ENCODE measurements at regions not wholly inside any gene's neighbourhood (a gene's known extent, or its start where the extent isn't known, plus 50 kb on each side); places are given as distances from the start of the nearest gene placed in this dataset.

DNA sequence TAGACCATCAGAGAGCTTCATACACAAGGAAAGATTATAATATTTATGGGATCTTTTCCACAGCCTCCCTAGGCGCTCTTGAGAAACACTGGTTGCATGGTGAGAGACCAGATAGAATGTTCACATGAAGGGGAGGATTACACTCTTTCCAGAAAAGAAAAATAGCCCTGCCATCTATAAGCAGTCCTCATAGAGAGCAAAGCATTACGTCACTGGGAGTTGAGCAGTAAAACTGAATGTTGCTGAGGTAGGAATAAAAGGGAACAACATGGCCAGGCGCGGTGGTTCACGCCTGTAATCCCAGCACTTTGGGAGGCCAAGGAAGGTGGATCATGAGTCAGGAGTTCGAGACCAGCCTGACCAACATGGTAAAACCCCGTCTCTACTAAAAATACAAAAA, 1934.3 kb downstream of the SUCLG1 start:
- Histone ChIP-seq H3K4me1 (no peaks in the 10 kb centered on the region), H3K27ac (no peak overlapping the region), H3K4me3 (no peak overlapping the region), H3K27me3 (no peaks in the 10 kb centered on the region), H3K9ac (ENCODE audit: low read depth in 2 of 2, low read length in 2 of 2) (no peak overlapping the region), H3K36me3 (no peaks in the 10 kb centered on the region), H3K9me3 (no peaks in the 10 kb centered on the region)
- TF ChIP-seq, protein P1, sequence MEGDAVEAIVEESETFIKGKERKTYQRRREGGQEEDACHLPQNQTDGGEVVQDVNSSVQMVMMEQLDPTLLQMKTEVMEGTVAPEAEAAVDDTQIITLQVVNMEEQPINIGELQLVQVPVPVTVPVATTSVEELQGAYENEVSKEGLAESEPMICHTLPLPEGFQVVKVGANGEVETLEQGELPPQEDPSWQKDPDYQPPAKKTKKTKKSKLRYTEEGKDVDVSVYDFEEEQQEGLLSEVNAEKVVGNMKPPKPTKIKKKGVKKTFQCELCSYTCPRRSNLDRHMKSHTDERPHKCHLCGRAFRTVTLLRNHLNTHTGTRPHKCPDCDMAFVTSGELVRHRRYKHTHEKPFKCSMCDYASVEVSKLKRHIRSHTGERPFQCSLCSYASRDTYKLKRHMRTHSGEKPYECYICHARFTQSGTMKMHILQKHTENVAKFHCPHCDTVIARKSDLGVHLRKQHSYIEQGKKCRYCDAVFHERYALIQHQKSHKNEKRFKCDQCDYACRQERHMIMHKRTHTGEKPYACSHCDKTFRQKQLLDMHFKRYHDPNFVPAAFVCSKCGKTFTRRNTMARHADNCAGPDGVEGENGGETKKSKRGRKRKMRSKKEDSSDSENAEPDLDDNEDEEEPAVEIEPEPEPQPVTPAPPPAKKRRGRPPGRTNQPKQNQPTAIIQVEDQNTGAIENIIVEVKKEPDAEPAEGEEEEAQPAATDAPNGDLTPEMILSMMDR (IDR thresholded peaks at IDR 0.05), result no peak
- intact Hi-C loops (cut with DNase I), result loop anchor here (5.0 kb wide), 1 partner anchor 248 kb away; no protein-coding TSS in a partner anchor
- no peak for DNase-seq

DNA sequence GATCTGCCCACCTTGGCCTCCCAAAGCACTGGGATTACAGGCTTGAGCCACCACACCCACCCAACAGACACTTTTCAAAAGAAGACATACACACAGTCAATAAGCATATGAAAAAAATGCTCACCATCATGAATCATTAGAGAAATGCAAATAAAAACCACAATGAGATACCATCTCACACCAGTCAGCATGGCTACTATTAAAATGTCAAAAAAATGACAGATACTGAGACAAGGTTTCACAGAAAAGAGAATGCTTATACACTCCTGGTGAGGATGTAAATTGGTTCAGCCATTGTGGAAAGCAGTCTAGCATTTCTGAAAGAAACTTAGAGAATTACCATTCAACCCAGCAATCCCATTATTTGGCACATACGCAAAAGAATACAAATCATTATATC, 1947.2 kb downstream of the SUCLG1 start:
- intact Hi-C loops (cut with DNase I), result no loop called here
- no peaks in the 10 kb centered on the region for H3K27me3 ChIP-seq
- H3K27ac ChIP-seq, result no peak overlapping the region
- no peak overlapping the region for H3K4me3 ChIP-seq
- H3K9ac ChIP-seq (ENCODE audit: low read depth in 2 of 2, low read length in 2 of 2), result no peak overlapping the region
- no peak for DNase-seq
- TF ChIP-seq, protein P1 (IDR thresholded peaks at IDR 0.05), result no peak
- H3K9me3 ChIP-seq, result no peaks in the 10 kb centered on the region
- H3K4me1 ChIP-seq, result no peaks in the 10 kb centered on the region
- no peaks in the 10 kb centered on the region for H3K36me3 ChIP-seq

DNA sequence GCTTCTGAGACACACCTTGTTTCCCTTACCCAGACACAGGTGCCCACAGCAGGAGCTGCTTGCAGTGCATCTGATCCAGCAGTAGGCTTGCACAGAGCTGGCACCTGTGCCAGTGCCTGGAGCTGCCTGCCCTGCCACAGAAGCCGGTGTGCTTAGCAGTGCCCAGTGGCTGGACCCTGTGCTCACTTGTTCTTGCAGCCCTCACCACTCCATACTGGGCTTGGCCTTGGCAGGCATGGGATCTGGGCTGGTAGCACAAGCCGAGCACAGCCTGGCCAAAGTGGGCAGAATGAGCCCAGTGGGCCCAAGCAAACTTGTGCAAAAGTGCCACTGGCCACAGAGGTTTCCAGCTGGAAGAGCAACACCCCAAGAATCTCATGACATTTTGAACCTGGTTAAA, 1950.4 kb downstream of the SUCLG1 start:
- Histone ChIP-seq H3K4me1 (no peaks in the 10 kb centered on the region), H3K36me3 (no peaks in the 10 kb centered on the region), H3K4me3 (no peak overlapping the region), H3K9ac (ENCODE audit: low read depth in 2 of 2, low read length in 2 of 2) (no peak overlapping the region), H3K27ac (no peak overlapping the region), H3K27me3 (no peaks in the 10 kb centered on the region), H3K9me3 (no peaks in the 10 kb centered on the region)
- DNase-seq, result no peak
- intact Hi-C loops (cut with DNase I), result no loop called here
- TF ChIP-seq, protein P1 (IDR thresholded peaks at IDR 0.05), result no peak

DNA sequence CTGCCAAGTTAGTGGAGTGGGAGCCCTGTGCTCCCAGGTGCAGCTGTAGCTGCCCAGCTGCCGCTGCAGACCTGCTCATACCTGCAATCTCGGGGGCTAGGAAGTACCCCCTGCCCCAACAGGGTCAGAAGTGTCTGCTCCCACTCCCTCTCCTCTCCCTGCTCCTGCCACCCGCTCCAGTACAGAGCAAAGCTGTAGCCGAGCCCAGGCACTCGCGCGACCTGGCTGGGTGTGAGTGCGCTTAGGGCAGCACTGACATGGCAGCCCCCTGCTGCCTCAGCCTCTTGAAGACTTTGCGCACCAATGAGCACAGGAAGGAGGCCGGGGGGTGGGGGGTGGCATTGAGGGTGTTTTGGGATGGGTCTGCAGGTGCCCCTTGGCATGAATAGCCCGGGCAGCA, 1951.4 kb downstream of the SUCLG1 start:
- TF ChIP-seq, protein P1 (IDR thresholded peaks at IDR 0.05), result no peak
- H3K27me3 ChIP-seq, result no peaks in the 10 kb centered on the region
- H3K4me3 ChIP-seq, result no peak overlapping the region
- no peaks in the 10 kb centered on the region for H3K9me3 ChIP-seq
- intact Hi-C loops (cut with DNase I), result no loop called here
- H3K9ac ChIP-seq (ENCODE audit: low read depth in 2 of 2, low read length in 2 of 2), result no peak overlapping the region
- no peaks in the 10 kb centered on the region for H3K4me1 ChIP-seq
- DNase-seq, result no peak
- no peaks in the 10 kb centered on the region for H3K36me3 ChIP-seq
- H3K27ac ChIP-seq, result no peak overlapping the region

DNA sequence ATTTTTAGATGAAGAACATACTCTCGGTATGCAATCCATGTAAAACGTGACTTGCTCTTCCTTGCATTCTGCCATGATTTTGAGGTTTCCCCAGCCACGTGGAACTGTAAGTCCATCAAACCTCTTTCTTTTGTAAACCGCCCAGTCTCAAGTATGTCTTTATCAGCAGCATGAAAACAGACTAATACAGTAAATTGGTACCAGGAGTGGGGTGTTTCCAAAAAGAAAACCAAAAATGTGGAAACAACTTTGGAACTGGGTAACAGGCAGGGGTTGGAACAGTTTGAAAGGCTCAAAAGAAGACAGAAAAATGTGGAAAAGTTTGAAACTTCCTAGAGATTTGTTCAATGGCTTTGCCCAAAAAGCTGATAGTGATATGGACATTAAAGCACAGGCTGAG, 1957.9 kb downstream of the SUCLG1 start:
- no peak overlapping the region for H3K27ac ChIP-seq
- intact Hi-C loops (cut with DNase I), result no loop called here
- H3K4me3 ChIP-seq, result no peak overlapping the region
- DNase-seq, result no peak
- H3K9me3 ChIP-seq, result no peaks in the 10 kb centered on the region
- H3K9ac ChIP-seq (ENCODE audit: low read depth in 2 of 2, low read length in 2 of 2), result no peak overlapping the region
- no peaks in the 10 kb centered on the region for H3K36me3 ChIP-seq
- no peaks in the 10 kb centered on the region for H3K27me3 ChIP-seq
- TF ChIP-seq, protein P1 (IDR thresholded peaks at IDR 0.05), result no peak
- peaks cover 2% of the 10 kb centered on the region for H3K4me1 ChIP-seq
